ENCODE measurements at regions not wholly inside any gene's neighbourhood (a gene's known extent, or its start where the extent isn't known, plus 50 kb on each side); places are given as distances from the start of the nearest gene placed in this dataset.

- H3K4me3 ChIP-seq (replicated peaks in 1 of 2; ENCODE audit: low read depth in 1 of 2, low read length in 2 of 2): no peak overlapping the region
- H3K4me1 ChIP-seq (ENCODE audit: control insufficient read depth in 1 of 2, insufficient read depth in 2 of 2, low read length in 2 of 2): no peaks in the 10 kb centered on the region
- H3K36me3 ChIP-seq (ENCODE audit: control insufficient read depth in 1 of 2, insufficient read depth in 2 of 2, low read length in 2 of 2): no peaks in the 10 kb centered on the region
- no peaks in the 10 kb centered on the region for H3K79me2 ChIP-seq (ENCODE audit: insufficient read depth, low read length)
- H4K20me1 ChIP-seq (ENCODE audit: insufficient read depth): no peaks in the 10 kb centered on the region
- intact Hi-C loops (cut with micrococcal nuclease): no loop called here
- CTCF ChIA-PET: no interaction called here
- BruUV-seq (replicated peaks): no TSS peak
- H2AFZ ChIP-seq (ENCODE audit: low read depth, low read length, poor library complexity, severe bottlenecking): no peak overlapping the region
- RAD21 ChIA-PET (ENCODE audit: low non-redundant PET in 1 of 2, low total read pairs in 2 of 2, uncharacterized antibody in 2 of 2, unreplicated experiment in 2 of 2): no interaction called here
- POLR2A ChIA-PET: no interaction called here
- H3K27me3 ChIP-seq (ENCODE audit: insufficient read depth, low read length): no peaks in the 10 kb centered on the region
- no peaks in the 10 kb centered on the region for H3K9me3 ChIP-seq (ENCODE audit: control insufficient read depth in 1 of 2, insufficient read depth in 1 of 2, low read depth in 1 of 2, low read length in 2 of 2)
- DNase-seq (ENCODE audit: low read depth, low spot score): no peak
- H3K9ac ChIP-seq (ENCODE audit: low read length): no peak overlapping the region
- no peak overlapping the region for H3K27ac ChIP-seq (ENCODE audit: low read depth, low read length)
- no peak overlapping the region for H3K4me2 ChIP-seq (ENCODE audit: low read length)
- no peaks in the 10 kb centered on the region for H3K9me2 ChIP-seq (ENCODE audit: insufficient read depth)
- no peak for ATAC-seq
- TF ChIP-seq TCF7L2 (IDR thresholded peaks at IDR 0.05; ENCODE audit: borderline replicate concordance, extremely low read depth, insufficient read depth, insufficient read length) (no peak), ZBTB33 (IDR thresholded peaks at IDR 0.05; ENCODE audit: extremely low read depth, insufficient replicate concordance, low read length) (no peak), ZNF274 (IDR thresholded peaks at IDR 0.05; ENCODE audit: low read depth, low read length) (no peak), CTCF (IDR thresholded peaks at IDR 0.05 in 2 of 3, conservative IDR thresholded peaks at IDR 0.05 in 1 of 3; ENCODE audit: borderline replicate concordance in 1 of 3, insufficient read depth in 1 of 3, low read depth in 2 of 3, low read length in 2 of 3) (no peak), JUND (IDR thresholded peaks at IDR 0.05) (no peak), CBX3 (IDR thresholded peaks at IDR 0.05; ENCODE audit: low read depth) (no peak), EZH2phosphoT487 (IDR thresholded peaks at IDR 0.05; ENCODE audit: borderline replicate concordance) (no peak)
Observed at GRCh38 chr11:109112821-109113280, 309.1 kb upstream of the C11orf87 start.
